Tibial artery (tissue), 4 donors: ENCODE measurements at regions not wholly inside any gene's neighbourhood (a gene's known extent, or its start where the extent isn't known, plus 50 kb on each side); places are given as distances from the start of the nearest gene placed in this dataset.

Experiments used
- DNase-seq, 2 donors: peaks; one replicate each; pipeline ENCODE4 v3.0.0-alpha.2; 2019
- H3K27ac ChIP-seq, 2 donors: fragments of 200-600 bp; sonication (generic) in 1 of 2; 1 replicate in 1 of 2; 2 replicates in 1 of 2; pipeline ENCODE4 v1.5.1; 2018 to 2019; ENCODE audit warnings: mild to moderate bottlenecking in 1 of 2
- H3K27me3 ChIP-seq, 2 donors: fragments of 200-600 bp; sonication (generic) in 1 of 2; one replicate each; pipeline versions ENCODE4 v1.5.1 to v1.6.0; 2016 to 2019
- H3K36me3 ChIP-seq, 3 donors: fragments of 200-600 bp; sonication (generic) in 2 of 3; one replicate each; pipeline ENCODE4 v1.5.1; 2016 to 2019; ENCODE audit warnings: mild to moderate bottlenecking in 2 of 3
- H3K4me1 ChIP-seq, 4 donors: fragments of 200-600 bp; sonication (generic) in 2 of 4; 1 replicate in 3 of 4; 2 replicates in 1 of 4; pipeline ENCODE4 v1.5.1; 2016 to 2019
- H3K4me3 ChIP-seq, 2 donors: fragments of 200-600 bp; sonication (generic) in 1 of 2; 1 replicate in 1 of 2; 2 replicates in 1 of 2; pipeline ENCODE4 v1.5.1; 2018 to 2019; ENCODE audit warnings: mild to moderate bottlenecking in 2 of 2
- H3K9me3 ChIP-seq, 3 donors: fragments of 200-600 bp; sonication (generic) in 1 of 3; one replicate each; pipeline ENCODE4 v1.5.1; 2016 to 2019
- CTCF ChIP-seq, 2 experiments: fragments of 200-600 bp in 1 of 2; fragments of 450-650 bp in 1 of 2; IDR thresholded peaks; one replicate each; pipeline ENCODE4 v1.5.1; 2017 to 2019; ENCODE audit warnings: antibody characterized with exemption in 2 of 2, mild to moderate bottlenecking in 1 of 2, moderate library complexity in 1 of 2
- intact Hi-C: fragments of 100-400 bp; cut with DNase I; formaldehyde crosslinking; loops from one replicate; pipeline ENCODE4 v1.15.0; 2023; ENCODE audit warnings: low total_unique reads

GRCh38 chr13:59494560-59494970, 669.2 kb downstream of the DIAPH3 start:
- Histone ChIP-seq H3K9me3 (no peaks in the 10 kb centered on the region), H3K27me3 (no peaks in the 10 kb centered on the region), H3K4me3 (no peak overlapping the region), H3K4me1 (peaks cover 0 to 16% (median 6%) of the 10 kb centered on the region in 4 donors), H3K27ac (no peak overlapping the region), H3K36me3 (no peaks in the 10 kb centered on the region)
- intact Hi-C loops = no loop called here
- no peak for DNase-seq
- no peak for TF ChIP-seq CTCF (IDR thresholded peaks at IDR 0.05)

- no peak for TF ChIP-seq CTCF (IDR thresholded peaks at IDR 0.05)
- intact Hi-C loops = no loop called here
- Histone ChIP-seq H3K9me3 (no peaks in the 10 kb centered on the region), H3K4me3 (no peak overlapping the region), H3K4me1 (peaks cover 0 to 16% (median 6%) of the 10 kb centered on the region in 4 donors), H3K27me3 (no peaks in the 10 kb centered on the region), H3K36me3 (no peaks in the 10 kb centered on the region), H3K27ac (no peak overlapping the region)
- no peak for DNase-seq
Observed at GRCh38 chr13:59495299-59495698, 668.4 kb downstream of the DIAPH3 start.

GRCh38 chr13:59495936-59496512, 667.7 kb downstream of the DIAPH3 start:
- Histone ChIP-seq H3K36me3 (no peaks in the 10 kb centered on the region), H3K4me3 (no peak overlapping the region), H3K4me1 (peaks cover 0 to 16% (median 6%) of the 10 kb centered on the region in 4 donors), H3K9me3 (no peaks in the 10 kb centered on the region), H3K27ac (no peak overlapping the region), H3K27me3 (peaks cover 0 to 2% of the 10 kb centered on the region in 2 donors)
- TF ChIP-seq CTCF (IDR thresholded peaks at IDR 0.05) = no peak
- intact Hi-C loops = no loop called here
- no peak for DNase-seq

GRCh38 chr13:59497621-59498247, 666.0 kb downstream of the DIAPH3 start:
- H3K4me3 ChIP-seq = no peak overlapping the region
- intact Hi-C loops = no loop called here
- peaks cover 0 to 2% of the 10 kb centered on the region in 2 donors for H3K27me3 ChIP-seq
- DNase-seq = no peak
- TF ChIP-seq CTCF (IDR thresholded peaks at IDR 0.05) = no peak
- H3K4me1 ChIP-seq = peaks cover 0 to 16% (median 6%) of the 10 kb centered on the region in 4 donors
- no peaks in the 10 kb centered on the region for H3K9me3 ChIP-seq
- H3K27ac ChIP-seq = no peak overlapping the region
- H3K36me3 ChIP-seq = no peaks in the 10 kb centered on the region

- Histone ChIP-seq H3K27me3 (peaks cover 0 to 2% of the 10 kb centered on the region in 2 donors), H3K9me3 (no peaks in the 10 kb centered on the region), H3K4me3 (no peak overlapping the region), H3K4me1 (no peaks in the 10 kb centered on the region), H3K27ac (no peak overlapping the region), H3K36me3 (no peaks in the 10 kb centered on the region)
- no peak for DNase-seq
- intact Hi-C loops = no loop called here
- TF ChIP-seq CTCF (IDR thresholded peaks at IDR 0.05) = no peak
Observed at GRCh38 chr13:59501004-59501403, 662.7 kb downstream of the DIAPH3 start.
